GM13977 (cell line): ENCODE measurements at regions not wholly inside any gene's neighbourhood (a gene's known extent, or its start where the extent isn't known, plus 50 kb on each side); places are given as distances from the start of the nearest gene placed in this dataset.

Experiments used
- DNase-seq: peaks from one replicate; pipeline ENCODE4 v3.0.0; 2012; ENCODE audit warnings: low spot score
- CTCF ChIP-seq: IDR thresholded peaks from 2 replicates; pipeline ENCODE4 v1.5.1; 2012; ENCODE audit warnings: mild to moderate bottlenecking, control low read depth; ENCODE audit not compliant: insufficient read depth; ENCODE audit errors: extremely low read depth, missing control alignments
- in situ Hi-C: fragments of 300-500 bp; cut with MboI; formaldehyde crosslinking; loops from one replicate; pipeline ENCODE4 v1.12.0; 2022; ENCODE audit warnings: low sequenced_read_pairs, low pct_unique_long_range_greater_than_20kb, mixed read lengths, inconsistent platforms; ENCODE audit not compliant: unreplicated experiment

GRCh38 chr3:117566926-117567325 is 857.3 kb downstream of the TUSC7 start:
- TF ChIP-seq CTCF: no peak
- in situ Hi-C loops: no loop called here
- no peak for DNase-seq

GRCh38 chr3:117567382-117567781 is 857.8 kb downstream of the TUSC7 start:
- DNase-seq: no peak
- no peak for TF ChIP-seq CTCF
- in situ Hi-C loops: no loop called here

GRCh38 chr3:117567906-117568305 is 858.3 kb downstream of the TUSC7 start:
- no peak for DNase-seq
- TF ChIP-seq CTCF: no peak
- in situ Hi-C loops: no loop called here

- in situ Hi-C loops: no loop called here
- no peak for TF ChIP-seq CTCF
- DNase-seq: no peak
Observed at GRCh38 chr3:117572786-117573185, 863.2 kb downstream of the TUSC7 start.

GRCh38 chr3:117580806-117581205 is 871.2 kb downstream of the TUSC7 start:
- no peak for TF ChIP-seq CTCF
- in situ Hi-C loops: no loop called here
- DNase-seq: no peak

GRCh38 chr3:117586161-117586560 is 876.6 kb downstream of the TUSC7 start:
- no peak for DNase-seq
- in situ Hi-C loops: no loop called here

More at GRCh38 chr3:117586161-117586560, 876.6 kb downstream of the TUSC7 start:
- TF ChIP-seq CTCF: no peak
